ENCODE measurements at regions not wholly inside any gene's neighbourhood (a gene's known extent, or its start where the extent isn't known, plus 50 kb on each side); places are given as distances from the start of the nearest gene placed in this dataset.

DNA sequence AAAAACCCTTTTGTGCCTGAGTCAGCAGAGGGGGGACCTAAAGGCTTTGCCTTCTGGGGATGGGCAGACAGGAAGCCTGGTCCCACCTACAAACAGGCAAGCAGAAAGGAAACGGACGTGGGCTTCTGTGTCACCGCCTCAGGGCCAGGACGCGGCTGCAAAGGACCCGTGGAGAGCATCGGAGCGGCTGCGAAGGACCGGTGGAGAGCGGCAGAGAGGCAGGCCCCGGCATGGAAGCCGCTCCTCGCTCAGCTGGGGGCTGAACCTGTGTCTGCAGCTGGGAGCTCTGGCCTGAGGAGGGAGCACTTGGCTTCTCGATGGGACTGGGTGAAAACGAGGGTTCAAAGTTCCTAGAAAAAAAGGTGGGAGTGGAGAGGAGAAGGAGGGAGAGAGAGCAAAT, 125.4 kb upstream of the PPP2R2D start:
- Histone ChIP-seq H2AFZ (ENCODE audit: low read length) (no peak overlapping the region), H3K9ac (ENCODE audit: insufficient read depth, low read depth, low read length) (no peak overlapping the region), H3K27me3 (ENCODE audit: control insufficient read depth in 1 of 2, insufficient read depth in 2 of 2, low read length in 2 of 2) (peaks cover 2 to 30% of the 10 kb centered on the region in 2 experiments; a peak in 4 of 5 replicates), H3K4me3 (replicated peaks in 1 of 3; ENCODE audit: insufficient read depth in 1 of 3, low read depth in 2 of 3, low read length in 3 of 3) (no peak overlapping the region), H3K79me2 (ENCODE audit: insufficient read depth, low read length) (no peaks in the 10 kb centered on the region), H3K27ac (ENCODE audit: extremely low read length, insufficient read depth, low read length) (no peak overlapping the region), H3K4me1 (ENCODE audit: insufficient read depth, low read length) (no peaks in the 10 kb centered on the region), H3K36me3 (replicated peaks in 1 of 2; ENCODE audit: control insufficient read depth in 1 of 2, insufficient read depth in 2 of 2, low read length in 2 of 2) (no peaks in the 10 kb centered on the region), H3K4me2 (ENCODE audit: low read depth, low read length) (no peak overlapping the region), H3K9me3 (ENCODE audit: low read length) (peaks cover 33% of the 10 kb centered on the region), H4K20me1 (ENCODE audit: insufficient read depth, low read length) (no peaks in the 10 kb centered on the region)
- intact Hi-C loops (cut with micrococcal nuclease; ENCODE audit: unreplicated experiment): no loop called here
- TF ChIP-seq ELF4 (CRISPR knock-in tag; IDR thresholded peaks at IDR 0.05; ENCODE audit: borderline replicate concordance) (no peak), ZNF503 (CRISPR knock-in tag; IDR thresholded peaks at IDR 0.05) (no peak)
- TF ChIP-seq, protein P1, sequence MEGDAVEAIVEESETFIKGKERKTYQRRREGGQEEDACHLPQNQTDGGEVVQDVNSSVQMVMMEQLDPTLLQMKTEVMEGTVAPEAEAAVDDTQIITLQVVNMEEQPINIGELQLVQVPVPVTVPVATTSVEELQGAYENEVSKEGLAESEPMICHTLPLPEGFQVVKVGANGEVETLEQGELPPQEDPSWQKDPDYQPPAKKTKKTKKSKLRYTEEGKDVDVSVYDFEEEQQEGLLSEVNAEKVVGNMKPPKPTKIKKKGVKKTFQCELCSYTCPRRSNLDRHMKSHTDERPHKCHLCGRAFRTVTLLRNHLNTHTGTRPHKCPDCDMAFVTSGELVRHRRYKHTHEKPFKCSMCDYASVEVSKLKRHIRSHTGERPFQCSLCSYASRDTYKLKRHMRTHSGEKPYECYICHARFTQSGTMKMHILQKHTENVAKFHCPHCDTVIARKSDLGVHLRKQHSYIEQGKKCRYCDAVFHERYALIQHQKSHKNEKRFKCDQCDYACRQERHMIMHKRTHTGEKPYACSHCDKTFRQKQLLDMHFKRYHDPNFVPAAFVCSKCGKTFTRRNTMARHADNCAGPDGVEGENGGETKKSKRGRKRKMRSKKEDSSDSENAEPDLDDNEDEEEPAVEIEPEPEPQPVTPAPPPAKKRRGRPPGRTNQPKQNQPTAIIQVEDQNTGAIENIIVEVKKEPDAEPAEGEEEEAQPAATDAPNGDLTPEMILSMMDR (CRISPR knock-in tag; IDR thresholded peaks at IDR 0.05): peak; percentile 18; the same call in 1 of the 2 replicates
- BruUV-seq (replicated peaks): no TSS peak
- no peak for FAIRE-seq
- no peak for DNase-seq (ENCODE audit: low spot score)
- in situ Hi-C loops (cut with HindIII; ENCODE audit: extremely low pct_ligation_motif_present, low pct_unique_long_range_greater_than_20kb): no loop called here
- ChIA-PET CTCF (ENCODE audit: low intra/inter-chr PET ratio, low total read pairs) (no interaction called here), POLR2A (no interaction called here)
- ATAC-seq: no peak
- WGBS (ENCODE audit: low lambda C conversion rate): 51% methylated on average over 16 of the region's 16 CpGs

DNA sequence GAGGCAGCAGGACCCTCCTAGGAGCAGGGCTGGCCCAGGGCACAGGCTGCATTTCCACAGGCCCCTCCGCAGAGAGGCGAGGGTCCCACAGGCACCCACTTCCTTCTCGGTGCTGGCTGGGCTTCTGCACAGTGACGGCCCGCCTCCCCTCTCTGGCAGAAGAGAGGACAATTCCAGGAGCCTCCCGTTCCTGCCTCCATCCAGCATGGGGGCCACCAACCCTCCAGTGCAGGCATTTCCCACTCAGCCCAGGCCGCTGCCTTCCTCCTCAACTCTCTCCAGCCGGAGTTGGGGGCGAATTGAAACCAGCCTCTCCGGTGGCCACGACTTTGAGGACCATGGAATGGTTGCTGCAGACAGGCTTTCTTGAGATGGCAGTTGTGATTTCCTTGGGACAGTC, 125.0 kb upstream of the PPP2R2D start:
- ChIA-PET POLR2A (no interaction called here), CTCF (ENCODE audit: low intra/inter-chr PET ratio, low total read pairs) (no interaction called here)
- no peaks in the 10 kb centered on the region for H4K20me1 ChIP-seq (ENCODE audit: insufficient read depth, low read length)
- H2AFZ ChIP-seq (ENCODE audit: low read length): no peak overlapping the region
- no peaks in the 10 kb centered on the region for H3K79me2 ChIP-seq (ENCODE audit: insufficient read depth, low read length)
- H3K36me3 ChIP-seq (replicated peaks in 1 of 2; ENCODE audit: control insufficient read depth in 1 of 2, insufficient read depth in 2 of 2, low read length in 2 of 2): no peaks in the 10 kb centered on the region
- no peak for FAIRE-seq
- H3K4me3 ChIP-seq (replicated peaks in 1 of 3; ENCODE audit: insufficient read depth in 1 of 3, low read depth in 2 of 3, low read length in 3 of 3): no peak overlapping the region
- peaks cover 2 to 30% of the 10 kb centered on the region in 2 experiments; a peak in 4 of 5 replicates for H3K27me3 ChIP-seq (ENCODE audit: control insufficient read depth in 1 of 2, insufficient read depth in 2 of 2, low read length in 2 of 2)
- H3K9ac ChIP-seq (ENCODE audit: insufficient read depth, low read depth, low read length): no peak overlapping the region
- ATAC-seq: no peak
- H3K9me3 ChIP-seq (ENCODE audit: low read length): peaks cover 33% of the 10 kb centered on the region
- no peaks in the 10 kb centered on the region for H3K4me1 ChIP-seq (ENCODE audit: insufficient read depth, low read length)
- WGBS (ENCODE audit: low lambda C conversion rate): 39% methylated on average over 8 of the region's 11 CpGs
- in situ Hi-C loops (cut with HindIII; ENCODE audit: extremely low pct_ligation_motif_present, low pct_unique_long_range_greater_than_20kb): no loop called here
- no peak for DNase-seq (ENCODE audit: low spot score)
- H3K27ac ChIP-seq (ENCODE audit: extremely low read length, insufficient read depth, low read length): no peak overlapping the region
- no peak overlapping the region for H3K4me2 ChIP-seq (ENCODE audit: low read depth, low read length)
- intact Hi-C loops (cut with micrococcal nuclease; ENCODE audit: unreplicated experiment): no loop called here
- BruUV-seq (replicated peaks): no TSS peak
- TF ChIP-seq ZNF207 (IDR thresholded peaks at IDR 0.05; ENCODE audit: borderline replicate concordance) (no peak), ZNF282 (IDR thresholded peaks at IDR 0.05; ENCODE audit: partially characterized antibody) (no peak), ZNF446 (CRISPR knock-in tag; IDR thresholded peaks at IDR 0.05) (no peak), BHLHE40 (IDR thresholded peaks at IDR 0.05; ENCODE audit: low read length) (no peak)
- TF ChIP-seq, protein P2, sequence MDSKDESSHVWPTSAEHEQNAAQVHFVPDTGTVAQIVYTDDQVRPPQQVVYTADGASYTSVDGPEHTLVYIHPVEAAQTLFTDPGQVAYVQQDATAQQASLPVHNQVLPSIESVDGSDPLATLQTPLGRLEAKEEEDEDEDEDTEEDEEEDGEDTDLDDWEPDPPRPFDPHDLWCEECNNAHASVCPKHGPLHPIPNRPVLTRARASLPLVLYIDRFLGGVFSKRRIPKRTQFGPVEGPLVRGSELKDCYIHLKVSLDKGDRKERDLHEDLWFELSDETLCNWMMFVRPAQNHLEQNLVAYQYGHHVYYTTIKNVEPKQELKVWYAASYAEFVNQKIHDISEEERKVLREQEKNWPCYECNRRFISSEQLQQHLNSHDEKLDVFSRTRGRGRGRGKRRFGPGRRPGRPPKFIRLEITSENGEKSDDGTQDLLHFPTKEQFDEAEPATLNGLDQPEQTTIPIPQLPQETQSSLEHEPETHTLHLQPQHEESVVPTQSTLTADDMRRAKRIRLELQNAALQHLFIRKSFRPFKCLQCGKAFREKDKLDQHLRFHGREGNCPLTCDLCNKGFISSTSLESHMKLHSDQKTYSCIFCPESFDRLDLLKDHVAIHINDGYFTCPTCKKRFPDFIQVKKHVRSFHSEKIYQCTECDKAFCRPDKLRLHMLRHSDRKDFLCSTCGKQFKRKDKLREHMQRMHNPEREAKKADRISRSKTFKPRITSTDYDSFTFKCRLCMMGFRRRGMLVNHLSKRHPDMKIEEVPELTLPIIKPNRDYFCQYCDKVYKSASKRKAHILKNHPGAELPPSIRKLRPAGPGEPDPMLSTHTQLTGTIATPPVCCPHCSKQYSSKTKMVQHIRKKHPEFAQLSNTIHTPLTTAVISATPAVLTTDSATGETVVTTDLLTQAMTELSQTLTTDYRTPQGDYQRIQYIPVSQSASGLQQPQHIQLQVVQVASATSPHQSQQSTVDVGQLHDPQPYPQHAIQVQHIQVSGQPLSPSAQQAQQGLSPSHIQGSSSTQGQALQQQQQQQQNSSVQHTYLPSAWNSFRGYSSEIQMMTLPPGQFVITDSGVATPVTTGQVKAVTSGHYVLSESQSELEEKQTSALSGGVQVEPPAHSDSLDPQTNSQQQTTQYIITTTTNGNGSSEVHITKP (CRISPR knock-in tag; IDR thresholded peaks at IDR 0.05; ENCODE audit: low read depth): no peak
